Mucosa of descending colon (tissue), 3 donors: ENCODE measurements at regions not wholly inside any gene's neighbourhood (a gene's known extent, or its start where the extent isn't known, plus 50 kb on each side); places are given as distances from the start of the nearest gene placed in this dataset.
"Not testable (repeated sequence)": the region's sequence is repeated elsewhere in the genome, so short reads cannot be mapped to it uniquely, and the experiment has no call there.

Experiments
- ATAC-seq: fragments of 200-7000 bp; cut with Tn5 transposase; one replicate; pipeline ENCODE4 v1.9.1; 2020; ENCODE audit warnings: mild to moderate bottlenecking, moderate library complexity
- DNase-seq, 3 donors: peaks; one replicate each; pipeline ENCODE4 v3.0.0-alpha.2; 2020
- H3K36me3 ChIP-seq: fragments of 200-600 bp; one replicate; pipeline ENCODE4 v1.8.0; 2021; ENCODE audit warnings: low read depth, mild to moderate bottlenecking
- H3K4me1 ChIP-seq: fragments of 200-600 bp; one replicate; pipeline ENCODE4 v1.8.0; 2021; ENCODE audit warnings: low read depth, mild to moderate bottlenecking
- H3K4me3 ChIP-seq: fragments of 200-600 bp; one replicate; pipeline ENCODE4 v1.8.0; 2021; ENCODE audit warnings: mild to moderate bottlenecking
- H3K9me3 ChIP-seq: fragments of 200-600 bp; one replicate; pipeline ENCODE4 v1.8.0; 2021; ENCODE audit warnings: mild to moderate bottlenecking
- intact Hi-C, 2 donors: fragments of 100-400 bp; cut with DNase I in 1 of 2; cut with micrococcal nuclease in 1 of 2; formaldehyde crosslinking; loops; one replicate each; pipeline versions ENCODE4 v1.11.0 to v1.11.1; 2022; cut with DNase I, micrococcal nuclease
- TF ChIP-seq, protein P1 (sequence below): fragments of 200-600 bp; IDR thresholded peaks from one replicate; pipeline ENCODE4 v1.8.0; 2022; ENCODE audit warnings: antibody characterized with exemption, mild to moderate bottlenecking
- donor health status: DM: no; HTN: no; CAD: no; lungs with moderate emphysema.
- donor health status: DM: no; HTN: no; CAD: no.
- donor health status: DM: no; HTN: yes; CAD: no.

DNA sequence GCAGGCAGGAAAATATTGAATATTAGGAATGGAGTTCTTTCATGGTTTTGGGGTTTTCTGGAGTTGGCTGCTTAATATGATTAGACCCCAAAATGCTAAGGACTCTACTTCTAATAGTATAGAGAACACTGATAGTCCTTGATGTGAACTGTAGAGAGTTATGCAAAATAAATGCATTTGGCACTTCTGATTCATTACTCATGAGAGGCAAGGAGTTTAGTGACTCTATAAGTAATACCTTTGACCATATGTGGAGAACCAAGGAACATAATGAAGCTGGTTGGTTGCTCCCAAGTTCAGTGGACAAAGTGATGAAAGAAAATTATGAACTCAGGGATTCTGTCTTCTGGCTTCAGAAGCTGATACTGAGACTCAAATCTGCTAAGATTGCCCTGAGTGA lies 83.9 kb upstream of the RANBP6 start:
- intact Hi-C loops, ATAC-seq: not testable (repeated sequence)

DNA sequence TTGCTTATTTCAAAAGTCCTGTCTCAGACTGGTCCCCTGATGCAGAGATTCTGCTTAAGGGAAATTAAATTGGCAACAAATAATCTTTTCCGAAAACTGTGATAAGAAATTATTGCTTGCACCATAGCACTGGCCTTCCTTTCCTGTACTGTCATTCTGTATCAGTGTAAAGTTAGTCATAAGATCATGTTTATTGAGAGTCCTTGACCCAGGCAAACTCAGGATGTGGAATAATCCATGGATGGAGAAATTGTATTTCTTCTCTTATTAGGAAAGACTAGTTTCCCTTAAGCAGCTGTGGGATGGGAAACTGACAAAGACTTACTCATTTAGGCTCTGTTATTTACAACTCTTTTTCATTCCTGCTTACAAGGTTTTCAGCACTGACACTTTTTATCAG lies 83.0 kb upstream of the RANBP6 start:
- intact Hi-C loops = no loop called here
- no peak for ATAC-seq

More for the DNA sequence above, 83.9 kb upstream of the RANBP6 start:
- not testable (repeated sequence) for H3K4me1 ChIP-seq, H3K9me3 ChIP-seq, H3K36me3 ChIP-seq, H3K4me3 ChIP-seq, DNase-seq

DNA sequence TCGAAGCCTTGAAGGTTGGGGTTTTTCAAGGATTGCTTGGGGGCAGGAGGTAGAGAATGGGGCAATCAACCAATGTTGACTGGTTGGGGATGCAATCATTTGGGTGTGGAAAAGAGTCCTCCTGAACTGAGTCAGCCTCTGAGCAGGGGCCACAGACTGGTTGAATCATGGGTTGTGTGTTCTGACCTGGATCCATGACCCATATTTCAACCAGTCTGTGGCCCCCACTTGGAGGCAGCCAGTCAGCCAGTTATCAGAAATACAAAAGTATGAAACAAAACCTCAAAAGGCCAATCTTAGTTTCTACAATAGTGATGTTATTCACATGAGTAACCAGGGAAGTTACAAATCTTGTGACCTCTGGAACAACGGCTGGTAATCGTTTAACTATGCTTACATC lies 81.4 kb upstream of the RANBP6 start:
- no peak overlapping the region for H3K4me3 ChIP-seq
- no peaks in the 10 kb centered on the region for H3K4me1 ChIP-seq
- ATAC-seq (no peak), DNase-seq (no peak)
- H3K9me3 ChIP-seq = no peaks in the 10 kb centered on the region
- no peaks in the 10 kb centered on the region for H3K36me3 ChIP-seq
- intact Hi-C loops = no loop called here
- TF ChIP-seq, protein P1, sequence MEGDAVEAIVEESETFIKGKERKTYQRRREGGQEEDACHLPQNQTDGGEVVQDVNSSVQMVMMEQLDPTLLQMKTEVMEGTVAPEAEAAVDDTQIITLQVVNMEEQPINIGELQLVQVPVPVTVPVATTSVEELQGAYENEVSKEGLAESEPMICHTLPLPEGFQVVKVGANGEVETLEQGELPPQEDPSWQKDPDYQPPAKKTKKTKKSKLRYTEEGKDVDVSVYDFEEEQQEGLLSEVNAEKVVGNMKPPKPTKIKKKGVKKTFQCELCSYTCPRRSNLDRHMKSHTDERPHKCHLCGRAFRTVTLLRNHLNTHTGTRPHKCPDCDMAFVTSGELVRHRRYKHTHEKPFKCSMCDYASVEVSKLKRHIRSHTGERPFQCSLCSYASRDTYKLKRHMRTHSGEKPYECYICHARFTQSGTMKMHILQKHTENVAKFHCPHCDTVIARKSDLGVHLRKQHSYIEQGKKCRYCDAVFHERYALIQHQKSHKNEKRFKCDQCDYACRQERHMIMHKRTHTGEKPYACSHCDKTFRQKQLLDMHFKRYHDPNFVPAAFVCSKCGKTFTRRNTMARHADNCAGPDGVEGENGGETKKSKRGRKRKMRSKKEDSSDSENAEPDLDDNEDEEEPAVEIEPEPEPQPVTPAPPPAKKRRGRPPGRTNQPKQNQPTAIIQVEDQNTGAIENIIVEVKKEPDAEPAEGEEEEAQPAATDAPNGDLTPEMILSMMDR = no peak

More for the DNA sequence above, 83.0 kb upstream of the RANBP6 start:
- Histone ChIP-seq H3K4me3 (no peak overlapping the region), H3K4me1 (no peaks in the 10 kb centered on the region), H3K9me3 (no peaks in the 10 kb centered on the region), H3K36me3 (no peaks in the 10 kb centered on the region)
- no peak for DNase-seq
- TF ChIP-seq, protein P1 = no peak

DNA sequence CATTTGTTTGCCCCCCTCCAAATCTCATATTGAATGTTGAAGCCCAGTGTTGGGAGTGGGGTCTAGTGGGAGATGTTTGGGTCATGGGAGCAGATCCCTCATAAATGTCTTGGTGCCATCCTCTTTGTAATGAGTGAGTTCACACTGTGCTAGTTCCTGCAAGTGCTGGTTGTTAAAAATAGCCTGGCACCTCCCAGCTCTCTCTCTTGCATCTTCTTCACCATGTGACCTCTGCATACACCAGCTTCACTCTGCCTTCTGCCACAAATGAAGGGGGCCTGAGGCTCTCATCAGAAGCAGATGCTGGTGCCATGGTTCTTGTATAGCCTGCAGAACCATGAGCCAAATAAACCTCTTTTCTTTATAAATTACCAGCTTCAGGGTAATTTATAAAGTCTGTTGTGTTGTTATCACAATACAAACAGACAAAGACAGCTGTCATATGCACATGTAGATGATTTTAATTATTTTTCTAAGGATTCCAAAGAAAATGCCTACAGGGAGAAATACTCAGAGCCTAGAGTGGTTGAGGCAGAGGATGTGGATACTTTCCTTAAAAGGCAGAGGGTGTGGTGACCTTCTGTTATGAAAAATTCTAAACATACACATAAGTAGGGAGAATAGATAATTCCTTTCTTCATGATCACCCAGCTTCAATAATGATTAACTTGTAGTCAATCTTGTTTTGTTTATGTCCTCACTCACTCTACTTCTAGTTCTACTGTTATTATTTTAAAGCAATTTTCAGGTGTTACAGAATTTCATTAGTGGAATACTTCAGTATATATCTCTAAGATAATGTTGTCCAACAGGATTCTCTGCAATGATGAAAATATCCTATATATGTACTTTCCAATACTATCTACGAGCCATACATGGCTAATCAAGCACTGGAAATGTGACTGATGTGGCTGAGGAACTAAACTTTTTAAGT lies 75.1 kb upstream of the RANBP6 start:
- intact Hi-C loops = no loop called here
- no peaks in the 10 kb centered on the region for H3K36me3 ChIP-seq
- ATAC-seq = no peak
- no peaks in the 10 kb centered on the region for H3K4me1 ChIP-seq
- DNase-seq = no peak
- TF ChIP-seq, protein P1 = no peak
- H3K4me3 ChIP-seq = no peak overlapping the region
- no peaks in the 10 kb centered on the region for H3K9me3 ChIP-seq

DNA sequence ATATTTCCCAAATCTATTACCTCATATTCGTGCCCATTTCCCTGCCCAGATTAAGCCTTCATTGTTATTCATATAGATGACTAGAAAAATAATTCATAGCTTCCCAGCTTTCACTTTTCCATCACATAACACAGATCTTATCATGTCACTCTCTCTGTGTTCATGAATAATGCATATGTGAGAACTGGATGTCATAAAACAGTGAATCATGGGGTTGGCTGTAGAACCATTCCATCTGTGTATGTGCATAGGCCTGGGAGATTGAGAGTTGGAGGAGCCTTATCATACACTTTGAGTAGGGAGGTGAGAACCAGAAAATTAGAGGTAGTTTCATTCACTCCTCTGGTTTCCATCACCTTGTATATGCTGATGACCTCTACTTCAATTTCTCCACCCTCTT lies 73.9 kb upstream of the RANBP6 start:
- no peak for ATAC-seq
- DNase-seq = no peak
- intact Hi-C loops = no loop called here
- H3K9me3 ChIP-seq = no peaks in the 10 kb centered on the region
- H3K4me3 ChIP-seq = no peak overlapping the region
- no peaks in the 10 kb centered on the region for H3K4me1 ChIP-seq
- no peaks in the 10 kb centered on the region for H3K36me3 ChIP-seq
- TF ChIP-seq, protein P1 = no peak

DNA sequence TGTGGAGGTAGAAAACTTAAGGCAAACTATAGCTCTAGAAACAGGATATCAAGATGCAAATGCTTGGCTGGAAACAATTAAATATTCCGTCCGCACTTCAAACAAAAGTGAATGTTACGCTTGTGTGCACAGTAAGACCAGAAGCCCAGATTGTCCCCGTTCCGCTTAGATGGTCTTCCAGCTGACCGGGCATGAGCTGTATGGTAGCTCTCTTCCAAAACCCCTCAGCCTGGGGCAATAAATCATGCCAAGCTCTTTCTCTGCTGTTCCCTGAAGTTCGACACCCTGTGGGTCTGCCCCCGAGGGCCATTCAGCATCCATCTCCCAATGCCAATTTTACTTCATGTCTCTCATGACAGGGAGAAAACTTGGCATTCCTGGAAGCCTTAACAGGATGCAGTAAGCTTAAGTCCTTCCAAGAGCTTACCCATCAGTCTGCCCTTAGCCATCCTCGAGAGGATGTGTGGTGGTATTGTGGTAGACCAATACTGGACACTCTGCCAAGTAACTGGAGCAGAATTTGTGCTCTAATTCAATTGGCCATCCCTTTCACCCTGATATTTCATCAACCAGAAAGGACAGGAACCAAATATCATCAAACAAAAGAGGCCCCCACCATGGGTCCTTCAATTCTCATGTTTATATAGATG lies 70.7 kb upstream of the RANBP6 start:
- Histone ChIP-seq H3K4me3 (no peak overlapping the region), H3K4me1 (no peaks in the 10 kb centered on the region), H3K9me3 (no peaks in the 10 kb centered on the region), H3K36me3 (no peaks in the 10 kb centered on the region)
- no peak for DNase-seq
- no peak for ATAC-seq
- intact Hi-C loops = no loop called here
- TF ChIP-seq, protein P1 = no peak
